HepG2 (cell line): ENCODE measurements at regions not wholly inside any gene's neighbourhood (a gene's known extent, or its start where the extent isn't known, plus 50 kb on each side); places are given as distances from the start of the nearest gene placed in this dataset.
A peak's percentile ranks its signal among the peaks of the same experiment; 100 is the strongest.

Source experiments
- ATAC-seq: fragments of 200-7000 bp; cut with Tn5 transposase; 3 replicates; pipeline ENCODE4 v1.9.1; 2020; ENCODE audit warnings: mild to moderate bottlenecking, moderate library complexity
- BruUV-seq: library from RNA; stranded (reverse); fragments of 400-500 nt; replicated peaks from 2 replicates; lab custom pipeline; 2021; lab: Mats Ljungman, UMichigan
- CTCF ChIA-PET: fragments of 300-600 bp; formaldehyde crosslinking; extraction: SDS; loops from one replicate; lab custom pipeline; 2021; ENCODE audit warnings: low total read pairs, inconsistent platforms, low intra/inter-chr PET ratio; lab: Yijun Ruan, JAX
- POLR2A ChIA-PET: fragments of 350-600 bp; sonication (Branson Sonifier 250); formaldehyde crosslinking; loops from one replicate; lab custom pipeline; 2020; ENCODE audit warnings: antibody characterized with exemption, inconsistent platforms; lab: Yijun Ruan, JAX
- DNase-seq: peaks from one replicate; pipeline ENCODE4 v3.0.0-alpha.2; 2015; ENCODE audit warnings: low spot score
- FAIRE-seq: peaks from 3 replicates; lab custom pipeline; 2011; peaks lifted over from hg19 to GRCh38; lab: Jason Lieb, UNC
- H2AFZ ChIP-seq: one replicate; pipeline ENCODE4 v1.6.1; 2011; ENCODE audit warnings: low read length, inconsistent platforms
- H3K27ac ChIP-seq: fragments of 300-600 bp; 3 replicates; pipeline ENCODE4 v1.8.0; 2011; ENCODE audit warnings: mixed run types, mild to moderate bottlenecking, mixed read lengths, low read length, inconsistent platforms; ENCODE audit not compliant: insufficient read depth; ENCODE audit errors: extremely low read length
- H3K27me3 ChIP-seq, 2 experiments: fragments of 200-600 bp in 1 of 2; 2 replicates in 1 of 2; 3 replicates in 1 of 2; pipeline versions ENCODE4 v1.6.0 to v1.8.0; 2011; ENCODE audit warnings: low read length in 2 of 2, mild to moderate bottlenecking in 2 of 2, moderate library complexity in 2 of 2, inconsistent platforms in 1 of 2; ENCODE audit not compliant: insufficient read depth in 2 of 2, control insufficient read depth in 1 of 2
- H3K36me3 ChIP-seq, 2 experiments: fragments of 200-600 bp in 1 of 2; replicated peaks in 1 of 2; 2 replicates in 1 of 2; 3 replicates in 1 of 2; pipeline versions ENCODE4 v1.5.1 to v1.8.0; 2011; ENCODE audit warnings: low read length in 2 of 2, inconsistent platforms in 1 of 2; ENCODE audit not compliant: insufficient read depth in 2 of 2, control insufficient read depth in 1 of 2
- H3K4me1 ChIP-seq: 2 replicates; pipeline ENCODE4 v1.5.1; 2012; ENCODE audit warnings: low read length, inconsistent platforms; ENCODE audit not compliant: insufficient read depth
- H3K4me2 ChIP-seq: 2 replicates; pipeline ENCODE4 v1.6.0; 2011; ENCODE audit warnings: low read depth, low read length, inconsistent platforms
- H3K4me3 ChIP-seq, 3 experiments: fragments of 200-600 bp in 1 of 3; sonication (generic), shearing (Covaris generic) in 1 of 3; replicated peaks in 1 of 3; 2 replicates each; pipeline ENCODE4 v1.5.1; 2011 to 2016; ENCODE audit warnings: low read length in 3 of 3, inconsistent platforms in 2 of 3, low read depth in 2 of 3, mild to moderate bottlenecking in 2 of 3, control low read depth in 1 of 3, mixed read lengths in 1 of 3; ENCODE audit not compliant: insufficient read depth in 1 of 3
- H3K79me2 ChIP-seq: one replicate; pipeline ENCODE4 v1.6.1; 2011; ENCODE audit warnings: low read length, inconsistent platforms; ENCODE audit not compliant: insufficient read depth
- H3K9ac ChIP-seq: 2 replicates; pipeline ENCODE4 v1.6.0; 2011; ENCODE audit warnings: mild to moderate bottlenecking, low read depth, low read length, inconsistent platforms; ENCODE audit not compliant: insufficient read depth
- H3K9me3 ChIP-seq: 2 replicates; pipeline ENCODE4 v1.5.1; 2012; ENCODE audit warnings: mild to moderate bottlenecking, low read length
- H4K20me1 ChIP-seq: 2 replicates; pipeline ENCODE4 v1.6.0; 2011; ENCODE audit warnings: inconsistent platforms, mild to moderate bottlenecking, low read length, moderate library complexity; ENCODE audit not compliant: insufficient read depth
- CSRNP2 ChIP-seq: sonication (generic); formaldehyde crosslinking; conservative IDR thresholded peaks from 2 replicates; pipeline ENCODE4 v1.8.0; 2022; ENCODE audit warnings: low read depth, missing genetic modification reagents
- GABPA ChIP-seq, 2 experiments: IDR thresholded peaks; 2 replicates each; pipeline ENCODE4 v1.6.1; 2011 to 2016; ENCODE audit warnings: low read depth in 2 of 2, low read length in 1 of 2, missing biosample characterization in 1 of 2, missing genetic modification characterization in 1 of 2
- GATAD2A ChIP-seq: IDR thresholded peaks from 2 replicates; pipeline ENCODE4 v1.6.1; 2016
- MXI1 ChIP-seq: IDR thresholded peaks from 3 replicates; pipeline ENCODE4 v1.6.1; 2012; ENCODE audit warnings: low read depth, low read length, inconsistent platforms, borderline replicate concordance
- SIN3A ChIP-seq: IDR thresholded peaks from 2 replicates; pipeline ENCODE4 v1.6.1; 2011; ENCODE audit warnings: low read depth, mild to moderate bottlenecking, control low read depth, low read length, borderline replicate concordance
- ZBTB39 ChIP-seq: sonication (generic); formaldehyde crosslinking; IDR thresholded peaks from 2 replicates; pipeline ENCODE4 v1.5.0; 2020; ENCODE audit warnings: missing genetic modification reagents
- ZBTB7A ChIP-seq: sonication (generic); formaldehyde crosslinking; IDR thresholded peaks from 2 replicates; pipeline ENCODE4 v1.8.0; 2022; ENCODE audit warnings: mild to moderate bottlenecking, missing genetic modification reagents
- ZFAT ChIP-seq: sonication (generic); formaldehyde crosslinking; conservative IDR thresholded peaks from 2 replicates; pipeline ENCODE4 v1.8.1; 2023; ENCODE audit warnings: missing genetic modification reagents, inconsistent platforms
- ZNF253 ChIP-seq: sonication (generic); formaldehyde crosslinking; IDR thresholded peaks from 2 replicates; pipeline ENCODE4 v1.8.0; 2022; ENCODE audit warnings: mild to moderate bottlenecking, missing genetic modification reagents, borderline replicate concordance
- ZNF512 ChIP-seq: sonication (generic); formaldehyde crosslinking; IDR thresholded peaks from 2 replicates; pipeline ENCODE4 v1.4.0; 2020; ENCODE audit warnings: mild to moderate bottlenecking, missing genetic modification reagents
- ZNF674 ChIP-seq: sonication (generic); formaldehyde crosslinking; IDR thresholded peaks from 2 replicates; pipeline ENCODE4 v1.5.0; 2020; ENCODE audit warnings: low read depth, mild to moderate bottlenecking, missing genetic modification reagents
- WGBS: methylation state at CpG from one replicate; pipeline ENCODE4 v1.1.6; 2017; ENCODE audit warnings: low lambda C conversion rate; 5-methylcytosine and 5-hydroxymethylcytosine counted together
- in situ Hi-C: cut with HindIII; loops from 2 replicates; pipeline ENCODE4 v1.10.0; 2017; ENCODE audit warnings: low pct_unique_long_range_greater_than_20kb; ENCODE audit not compliant: extremely low pct_ligation_motif_present
- intact Hi-C: fragments of 100-400 bp; cut with micrococcal nuclease; formaldehyde crosslinking; loops from one replicate; pipeline ENCODE4 v1.10.0; 2022; ENCODE audit not compliant: unreplicated experiment
- TF ChIP-seq, protein P1 (sequence below): sonication (generic); formaldehyde crosslinking; IDR thresholded peaks from 2 replicates; pipeline ENCODE4 v1.4.0; 2020; ENCODE audit warnings: missing genetic modification reagents, borderline replicate concordance

DNA sequence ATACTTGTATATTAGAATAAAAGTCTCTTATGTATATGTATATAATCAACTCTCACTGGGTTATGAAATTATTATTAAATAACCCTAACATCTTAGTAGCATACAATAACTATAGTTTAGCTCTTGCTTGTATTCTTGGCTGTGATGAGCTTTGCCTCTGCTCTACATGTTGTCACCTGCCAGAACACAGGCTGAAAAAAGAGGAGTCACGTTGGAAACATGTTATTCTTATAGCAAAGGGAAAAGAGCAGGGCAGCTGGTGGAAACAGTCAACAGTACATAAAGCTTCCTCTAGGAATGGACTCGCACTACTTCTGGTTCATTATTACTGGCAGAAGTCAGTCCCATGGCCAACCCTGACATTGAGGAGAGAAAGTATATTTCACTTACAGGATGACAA, 362.0 kb upstream of the KYNU start:
- Histone ChIP-seq H4K20me1 (no peaks in the 10 kb centered on the region), H3K79me2 (no peaks in the 10 kb centered on the region), H3K36me3 (no peaks in the 10 kb centered on the region), H3K27me3 (peaks cover 0 to 5% of the 10 kb centered on the region in 2 experiments; a peak in 2 of 5 replicates), H3K9ac (no peak overlapping the region), H3K4me1 (no peaks in the 10 kb centered on the region), H3K9me3 (no peaks in the 10 kb centered on the region), H3K4me3 (no peak overlapping the region), H2AFZ (no peak overlapping the region), H3K27ac (no peak overlapping the region), H3K4me2 (no peak overlapping the region)
- intact Hi-C loops (no loop called here), in situ Hi-C loops (no loop called here)
- no peak for FAIRE-seq
- ATAC-seq: no peak
- ChIA-PET POLR2A (no interaction called here), CTCF (no interaction called here)
- no peak for DNase-seq
- 0% methylated on average over 2 of the region's 2 CpGs for WGBS
- TF ChIP-seq SIN3A: no peak
- TF ChIP-seq GABPA (IDR thresholded peaks at IDR 0.05; ENCODE audit: low read depth, low read length): no peak
- TF ChIP-seq GABPA (CRISPR knock-in tag; IDR thresholded peaks at IDR 0.05; ENCODE audit: low read depth): 0 out of 2 replicates have a peak, but pooled peaks have one; percentile 21
- TF ChIP-seq, all 625 proteins: peak for 1
- BruUV-seq: no TSS peak

DNA sequence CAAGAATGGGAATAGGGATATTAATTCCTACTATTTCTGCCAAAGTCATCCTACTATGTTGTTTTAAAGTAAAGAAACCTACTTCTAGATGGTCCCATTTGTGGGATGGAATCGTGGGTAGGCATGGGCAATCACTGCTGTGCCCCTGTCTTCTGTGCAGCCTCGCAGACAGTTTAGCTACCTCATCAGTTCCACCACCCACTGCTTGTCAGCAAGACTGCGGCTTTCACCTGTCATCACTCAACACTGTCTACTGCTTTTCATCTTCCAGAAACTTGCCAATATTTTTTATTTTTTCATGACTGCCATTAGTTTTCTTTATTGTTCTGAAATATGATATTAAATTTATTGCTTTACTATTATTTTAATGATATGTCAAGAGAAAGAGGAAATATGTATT, 368.1 kb upstream of the KYNU start:
- H3K79me2 ChIP-seq: no peaks in the 10 kb centered on the region
- no peak for ATAC-seq
- intact Hi-C loops (no loop called here), in situ Hi-C loops (no loop called here)
- H3K27ac ChIP-seq: no peak overlapping the region
- H2AFZ ChIP-seq: no peak overlapping the region
- BruUV-seq: no TSS peak
- no peaks in the 10 kb centered on the region for H3K4me1 ChIP-seq
- H3K9ac ChIP-seq: no peak overlapping the region
- ChIA-PET POLR2A (no interaction called here), CTCF (no interaction called here)
- H3K4me2 ChIP-seq: no peak overlapping the region
- H3K27me3 ChIP-seq: peaks cover 0 to 12% of the 10 kb centered on the region in 2 experiments; a peak in 2 of 5 replicates
- FAIRE-seq: no peak
- no peaks in the 10 kb centered on the region for H3K36me3 ChIP-seq
- no peak for DNase-seq
- H3K9me3 ChIP-seq: no peaks in the 10 kb centered on the region
- WGBS: 10% methylated on average over 3 of the region's 3 CpGs
- no peak overlapping the region for H3K4me3 ChIP-seq
- no peaks in the 10 kb centered on the region for H4K20me1 ChIP-seq
- no peak for TF ChIP-seq ZNF253 (CRISPR knock-in tag)
- TF ChIP-seq ZNF512: no peak
- no peak for TF ChIP-seq CSRNP2 (CRISPR knock-in tag)
- TF ChIP-seq ZNF674 (CRISPR knock-in tag): no peak
- no peak for TF ChIP-seq ZFAT (CRISPR knock-in tag)
- no peak for TF ChIP-seq MXI1
- no peak for TF ChIP-seq GATAD2A (CRISPR knock-in tag)
- TF ChIP-seq ZBTB39 (CRISPR knock-in tag): no peak
- TF ChIP-seq ZBTB7A (CRISPR knock-in tag): no peak
- TF ChIP-seq, protein P1, sequence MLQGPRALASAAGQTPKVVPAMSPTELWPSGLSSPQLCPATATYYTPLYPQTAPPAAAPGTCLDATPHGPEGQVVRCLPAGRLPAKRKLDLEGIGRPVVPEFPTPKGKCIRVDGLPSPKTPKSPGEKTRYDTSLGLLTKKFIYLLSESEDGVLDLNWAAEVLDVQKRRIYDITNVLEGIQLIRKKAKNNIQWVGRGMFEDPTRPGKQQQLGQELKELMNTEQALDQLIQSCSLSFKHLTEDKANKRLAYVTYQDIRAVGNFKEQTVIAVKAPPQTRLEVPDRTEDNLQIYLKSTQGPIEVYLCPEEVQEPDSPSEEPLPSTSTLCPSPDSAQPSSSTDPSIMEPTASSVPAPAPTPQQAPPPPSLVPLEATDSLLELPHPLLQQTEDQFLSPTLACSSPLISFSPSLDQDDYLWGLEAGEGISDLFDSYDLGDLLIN (CRISPR knock-in tag): no peak
